HG02678 (cell line): ENCODE measurements at regions not wholly inside any gene's neighbourhood (a gene's known extent, or its start where the extent isn't known, plus 50 kb on each side); places are given as distances from the start of the nearest gene placed in this dataset.

ENCODE experiments used
- ATAC-seq: cut with Tn5 transposase; IDR thresholded peaks from one replicate; pipeline ENCODE4 v1.9.1; 2021; ENCODE audit warnings: mild to moderate bottlenecking, moderate library complexity; ENCODE audit not compliant: unreplicated experiment

DNA sequence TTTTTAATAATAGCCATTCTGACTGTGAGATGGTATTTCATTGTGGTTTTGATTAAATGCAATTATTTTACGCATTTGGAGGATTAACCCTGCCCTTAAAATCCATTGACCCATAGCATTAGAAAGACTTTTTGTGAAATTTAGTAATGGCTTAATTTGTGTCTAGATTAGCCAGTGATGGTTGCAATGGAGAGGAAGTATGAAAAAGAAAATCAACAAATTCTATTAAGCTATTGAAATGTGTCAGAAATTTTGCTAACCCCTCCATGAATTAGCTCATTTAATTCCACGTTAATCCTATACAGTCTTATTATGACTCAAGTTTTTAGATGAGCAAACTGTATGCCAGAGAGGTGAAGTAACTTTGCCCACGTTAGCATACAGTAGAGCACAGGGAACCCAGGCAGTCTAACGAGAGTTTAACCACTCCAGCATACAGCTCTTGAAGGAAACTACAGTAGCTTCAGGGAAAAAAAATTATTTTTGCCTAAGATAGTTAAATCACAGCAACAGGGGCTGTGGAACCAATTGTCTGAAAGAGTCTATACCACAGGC is 158.2 kb upstream of the PPP2R2B start:
- ATAC-seq = no peak

GRCh38 chr5:147037515-147038205 is 159.1 kb upstream of the PPP2R2B start:
- no peak for ATAC-seq

DNA sequence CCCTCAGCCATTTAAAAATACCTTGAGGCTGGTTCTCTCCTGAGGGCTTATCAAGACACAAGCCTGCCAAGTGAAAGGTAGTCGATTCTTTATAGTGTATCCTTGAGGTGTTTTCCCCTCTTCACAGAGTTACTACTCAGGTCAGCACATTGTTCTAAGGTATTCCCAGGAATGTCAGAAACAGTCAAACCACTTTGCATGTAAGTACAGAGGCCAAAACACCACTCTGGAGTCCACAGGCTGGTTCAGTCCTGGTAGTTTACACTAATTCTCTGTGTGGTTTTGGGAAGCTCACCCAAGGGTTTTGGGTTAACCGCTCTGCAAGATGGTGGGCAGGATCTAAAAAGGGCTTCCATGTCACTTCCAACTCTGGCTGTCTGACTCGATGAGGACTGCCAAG is 162.3 kb upstream of the PPP2R2B start:
- ATAC-seq = no peak

DNA sequence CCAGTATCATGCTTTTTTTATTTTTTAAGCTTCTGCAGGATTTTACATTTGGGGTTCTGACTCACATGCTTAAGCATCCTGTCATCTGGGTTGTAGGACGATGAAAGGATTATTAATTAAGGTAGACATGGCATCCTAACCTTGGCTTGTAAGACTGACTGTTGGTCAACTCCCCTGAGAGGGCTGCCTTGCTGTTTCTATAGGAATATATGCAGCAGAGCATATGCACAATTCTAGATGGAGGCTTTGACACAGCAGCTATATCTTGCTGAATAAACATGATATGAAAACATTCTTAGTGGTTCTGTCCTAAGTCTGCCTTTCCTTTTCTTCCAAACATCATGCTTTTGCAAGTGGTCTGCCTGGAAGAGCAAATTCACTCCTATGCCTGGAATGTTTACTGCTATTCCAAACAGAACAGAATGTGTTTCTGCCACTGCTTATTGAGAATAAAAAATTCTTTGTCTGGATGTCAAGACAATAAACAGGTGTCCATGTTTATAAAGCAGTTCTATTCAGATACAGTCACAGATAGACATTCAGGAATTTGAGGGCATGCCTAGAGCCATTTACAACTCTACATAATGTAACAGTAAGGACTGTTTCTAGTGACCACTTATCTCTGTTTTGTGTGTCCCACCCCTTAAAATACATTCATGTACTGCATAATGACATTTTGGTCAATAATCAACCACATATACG is 166.2 kb upstream of the PPP2R2B start:
- no peak for ATAC-seq

DNA sequence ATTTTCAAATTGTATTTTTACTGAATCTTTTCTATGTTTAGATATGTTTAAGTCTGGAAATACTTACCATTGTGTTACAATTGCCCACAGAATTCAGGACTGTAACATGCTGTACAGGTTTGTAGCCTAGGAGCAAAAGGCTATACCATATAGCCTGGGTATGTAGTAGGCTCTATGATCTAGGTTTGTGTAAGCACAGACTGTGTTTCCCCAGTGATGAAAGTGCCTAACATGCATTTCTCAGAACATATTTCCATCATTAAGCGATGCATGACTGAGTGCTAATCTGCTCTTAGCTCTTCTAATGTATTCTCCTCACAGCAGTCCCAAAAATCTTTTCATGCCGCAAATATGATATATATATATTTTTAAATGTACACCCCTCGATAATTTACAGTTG is 166.7 kb upstream of the PPP2R2B start:
- ATAC-seq = no peak

DNA sequence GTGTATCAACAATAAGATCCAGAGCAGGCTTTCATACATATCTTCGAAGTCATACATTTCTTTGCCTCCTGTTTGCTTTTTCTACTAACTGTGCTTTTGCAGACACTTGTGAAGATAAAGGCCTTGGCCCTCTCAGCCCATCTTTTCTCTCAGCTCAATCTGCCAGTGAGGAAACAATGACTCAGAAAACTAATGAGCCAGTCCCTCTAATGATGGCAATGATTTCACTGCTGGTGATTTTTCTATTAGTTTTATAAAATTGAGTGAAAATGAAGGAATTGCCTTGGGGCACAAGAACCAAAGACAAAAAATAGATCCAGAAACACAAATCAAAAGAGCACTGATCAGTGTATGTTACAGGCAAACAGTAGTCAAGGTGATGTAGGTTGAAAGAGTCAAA is 167.7 kb upstream of the PPP2R2B start:
- no peak for ATAC-seq

- no peak for ATAC-seq
These were observed 168.3 kb upstream of the PPP2R2B start for GRCh38 chr5:147046894-147047293.

DNA sequence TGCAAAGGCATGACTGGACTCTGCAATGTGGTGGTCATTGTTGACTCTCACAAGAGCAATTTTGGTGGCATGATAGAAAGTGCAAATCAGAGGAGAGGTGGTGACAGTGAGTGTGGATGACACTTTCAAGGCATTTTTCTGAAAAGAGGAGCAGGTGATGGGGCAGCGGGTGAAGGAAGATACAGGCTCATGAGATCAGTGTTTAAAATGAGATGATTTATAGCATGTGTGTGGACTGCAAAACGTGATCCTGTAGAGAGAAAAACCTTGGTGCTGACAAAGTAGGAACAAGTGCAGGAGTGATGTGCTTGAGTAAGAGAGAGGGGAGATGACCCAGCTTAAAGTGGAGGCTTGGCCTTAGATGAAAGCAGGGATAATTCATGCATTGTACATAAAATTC is 171.2 kb upstream of the PPP2R2B start:
- ATAC-seq = no peak

DNA sequence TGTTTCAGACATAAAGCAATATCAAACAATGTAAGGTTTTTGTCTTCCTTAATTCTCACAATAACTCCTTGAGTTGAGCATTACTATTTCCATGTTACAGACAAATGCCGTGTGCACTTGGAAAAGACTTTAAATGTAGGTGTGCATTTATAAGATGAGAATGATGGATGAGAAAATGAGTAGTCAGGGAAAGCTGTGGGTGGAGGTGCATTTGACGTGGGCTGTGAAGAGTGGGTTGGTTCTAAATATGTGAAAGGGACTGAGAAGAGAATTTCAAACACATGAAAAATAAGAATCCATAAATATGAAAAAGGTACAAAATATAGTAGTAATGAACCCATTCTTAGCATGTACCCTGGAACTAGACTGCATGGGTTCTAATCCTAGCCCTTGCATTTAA is 171.6 kb upstream of the PPP2R2B start:
- no peak for ATAC-seq

GRCh38 chr5:147051193-147051592 is 172.6 kb upstream of the PPP2R2B start:
- no peak for ATAC-seq

DNA sequence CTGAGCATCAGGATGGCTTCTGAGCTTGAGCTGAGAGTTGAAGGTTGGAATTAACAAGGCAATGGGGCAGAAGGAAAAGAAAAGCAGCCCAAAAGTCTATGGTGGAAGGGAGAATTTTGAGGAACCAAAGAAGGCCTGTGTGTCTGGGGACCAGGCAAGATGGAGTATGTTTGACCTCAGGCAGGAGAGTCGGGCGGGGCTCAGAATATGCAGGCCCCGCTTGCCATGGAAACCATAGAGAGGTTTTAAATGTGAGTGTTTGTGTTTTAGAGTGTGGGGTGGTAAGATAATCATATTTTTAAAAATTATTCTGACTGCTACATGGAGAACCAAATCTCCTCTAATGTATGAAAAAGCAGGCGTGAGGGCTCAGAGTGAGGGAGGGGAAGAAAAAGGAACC is 174.0 kb upstream of the PPP2R2B start:
- no peak for ATAC-seq

DNA sequence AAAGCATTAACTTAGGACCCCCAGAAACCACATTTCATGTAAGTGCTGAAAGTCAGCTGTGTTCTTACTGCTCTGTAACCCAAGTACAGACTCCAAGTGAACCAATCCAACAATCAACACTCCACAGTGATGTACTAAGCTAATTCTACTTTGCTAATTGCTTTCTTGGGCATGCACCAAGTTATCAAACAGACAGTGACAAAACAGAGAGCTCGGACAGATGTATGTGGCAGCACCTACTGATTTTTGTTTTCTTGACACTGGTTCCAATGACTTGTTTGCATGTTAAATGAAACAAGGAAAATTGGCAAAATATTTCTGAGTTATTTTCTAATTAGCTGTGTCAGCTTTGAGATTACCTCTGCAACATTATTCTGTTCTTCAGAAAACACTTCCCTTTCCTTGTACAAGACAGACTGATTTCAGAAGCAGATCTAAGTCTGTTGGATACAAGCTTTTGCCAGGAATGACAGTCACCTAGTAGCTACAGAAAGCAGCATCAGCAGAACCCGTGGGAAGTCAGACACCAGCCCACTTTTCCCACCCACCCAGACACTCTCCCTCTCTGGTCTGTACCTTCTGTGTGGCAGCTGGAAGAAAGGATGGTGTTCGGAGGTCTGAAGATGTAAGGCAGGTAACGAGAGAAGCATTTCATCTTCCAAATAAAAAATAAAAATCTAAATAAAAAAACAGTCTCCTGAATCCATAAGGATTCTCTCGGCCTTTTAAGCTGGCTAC is 176.7 kb upstream of the PPP2R2B start:
- ATAC-seq = no peak

DNA sequence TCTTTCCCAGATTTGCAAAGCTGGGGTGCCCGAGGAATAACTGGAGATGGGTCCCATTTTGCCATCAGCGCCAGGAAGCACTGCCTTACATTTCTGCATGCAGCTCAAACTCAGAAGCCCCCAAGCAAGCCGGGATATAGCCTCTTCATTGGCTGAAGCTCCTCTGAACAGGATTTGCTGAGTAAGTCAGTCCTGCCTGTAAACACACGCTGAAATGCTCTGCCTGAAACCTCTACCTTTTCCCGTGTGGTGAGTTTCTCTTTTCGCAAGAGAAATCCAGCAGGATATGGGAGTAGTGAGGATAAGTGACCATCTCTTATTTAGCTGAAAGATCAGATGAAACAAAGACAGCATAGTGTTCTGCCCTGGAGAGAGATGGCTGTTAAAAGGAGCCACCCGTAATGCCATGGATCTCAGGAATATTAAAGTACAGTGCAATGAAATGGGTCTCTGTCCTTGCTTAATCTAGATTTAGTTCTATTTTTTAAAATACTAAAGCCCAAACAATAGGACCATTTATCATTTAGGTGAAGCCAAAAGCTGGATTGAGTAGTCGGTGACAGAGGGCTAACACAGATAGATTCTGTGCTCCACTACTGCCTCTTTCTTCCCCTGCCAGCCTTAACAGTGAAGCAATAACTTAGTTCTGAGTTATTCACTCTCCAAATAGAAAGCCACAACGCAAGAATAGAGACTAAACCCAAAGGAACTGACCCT is 177.5 kb upstream of the PPP2R2B start:
- ATAC-seq = no peak

GRCh38 chr5:147057051-147057450 is 177.8 kb upstream of the STK32A start:
- no peak for ATAC-seq

DNA sequence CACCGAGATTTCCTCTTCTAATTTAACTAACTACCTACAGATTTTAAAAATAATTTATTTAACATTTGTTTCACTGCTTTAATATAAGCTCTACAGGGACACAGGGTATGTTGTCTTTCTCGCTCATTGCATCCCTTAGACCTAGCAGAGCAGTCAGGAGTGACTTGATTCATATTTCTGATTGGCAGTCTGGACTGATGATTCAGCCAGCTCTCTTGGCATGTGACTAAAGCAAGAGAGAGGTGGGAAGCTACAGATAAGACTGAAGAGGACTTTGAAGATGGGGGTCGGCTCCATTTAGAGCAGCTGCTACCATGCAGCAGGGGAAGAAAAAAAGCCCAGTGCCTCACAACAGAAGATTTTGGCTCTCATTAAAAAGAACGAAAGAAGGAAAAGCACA is 173.4 kb upstream of the STK32A start:
- no peak for ATAC-seq

DNA sequence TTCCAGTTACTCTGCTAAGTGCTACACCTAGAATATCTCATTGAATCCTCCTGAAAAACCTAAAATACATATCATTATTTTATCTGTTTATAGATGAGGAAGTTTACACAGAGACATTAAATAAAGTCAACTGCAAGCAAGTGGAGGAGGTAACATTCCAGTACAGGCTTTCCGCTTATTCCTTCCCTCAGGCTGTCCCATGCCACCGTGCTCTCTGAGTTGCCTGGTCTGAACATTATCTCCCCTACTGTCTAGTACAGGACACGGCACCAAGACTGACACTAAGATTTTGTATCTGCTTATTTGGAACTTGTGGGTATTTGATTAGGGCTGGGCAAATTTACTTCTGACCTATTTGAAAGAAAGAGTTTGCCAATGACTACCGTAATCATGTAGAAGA is 172.4 kb upstream of the STK32A start:
- ATAC-seq = no peak

GRCh38 chr5:147063943-147064342 is 170.9 kb upstream of the STK32A start:
- no peak for ATAC-seq

DNA sequence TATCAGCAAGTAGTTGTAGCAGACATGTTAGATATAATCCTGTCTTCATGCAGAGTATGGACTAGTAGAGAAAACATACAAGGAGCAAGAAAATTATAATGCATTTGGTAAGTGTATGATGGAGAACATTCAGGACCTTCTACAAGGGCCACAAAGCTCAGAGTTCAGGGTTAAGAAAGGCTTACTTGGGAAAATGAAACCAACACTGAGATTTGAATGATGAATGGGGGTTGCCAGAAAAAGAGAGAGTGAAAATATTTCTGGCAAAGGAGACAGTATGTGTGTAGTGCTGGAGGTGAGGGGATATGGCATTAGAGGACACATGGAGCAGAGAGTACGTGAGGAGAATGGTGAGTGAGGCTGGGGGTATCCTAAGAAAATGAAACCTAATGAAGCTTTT is 169.8 kb upstream of the STK32A start:
- peak; percentile 57 for ATAC-seq

DNA sequence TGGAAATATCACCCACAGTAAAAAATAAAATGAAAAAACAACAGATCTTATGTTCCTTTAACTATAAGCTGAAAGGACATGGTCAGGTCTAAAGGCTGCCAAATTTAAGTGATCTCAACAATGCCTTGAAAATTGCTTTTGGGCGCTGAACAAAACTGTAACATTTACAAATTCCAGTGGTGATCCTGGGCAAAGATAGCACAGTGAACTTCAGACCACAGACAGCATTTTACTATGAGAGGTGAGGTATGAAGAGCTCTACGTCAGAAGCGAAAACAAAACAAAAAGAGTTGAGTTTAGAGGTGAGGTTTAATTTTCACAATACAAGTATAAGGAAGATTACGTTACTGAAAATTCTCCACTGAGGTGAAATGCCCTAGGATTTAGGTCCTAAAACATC is 165.8 kb upstream of the STK32A start:
- no peak for ATAC-seq

DNA sequence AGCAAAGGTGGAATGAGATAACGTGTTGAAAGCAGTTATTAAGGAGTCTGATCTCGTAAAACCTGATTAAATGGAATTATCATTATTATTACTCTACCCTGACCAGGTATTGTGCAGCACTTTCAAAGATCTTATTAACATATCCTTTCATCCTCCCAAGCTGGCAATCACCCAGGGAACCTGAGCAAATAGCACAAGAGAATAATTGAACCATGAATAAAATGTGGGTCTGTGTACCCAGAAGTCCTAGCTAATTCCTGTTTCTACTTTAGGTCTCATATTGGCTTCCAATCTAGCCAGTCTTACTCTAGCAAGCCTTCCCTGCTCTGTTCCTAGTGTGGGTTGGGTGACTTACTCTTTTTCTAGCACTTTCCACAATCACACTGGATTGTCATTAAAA is 162.2 kb upstream of the STK32A start:
- no peak for ATAC-seq

DNA sequence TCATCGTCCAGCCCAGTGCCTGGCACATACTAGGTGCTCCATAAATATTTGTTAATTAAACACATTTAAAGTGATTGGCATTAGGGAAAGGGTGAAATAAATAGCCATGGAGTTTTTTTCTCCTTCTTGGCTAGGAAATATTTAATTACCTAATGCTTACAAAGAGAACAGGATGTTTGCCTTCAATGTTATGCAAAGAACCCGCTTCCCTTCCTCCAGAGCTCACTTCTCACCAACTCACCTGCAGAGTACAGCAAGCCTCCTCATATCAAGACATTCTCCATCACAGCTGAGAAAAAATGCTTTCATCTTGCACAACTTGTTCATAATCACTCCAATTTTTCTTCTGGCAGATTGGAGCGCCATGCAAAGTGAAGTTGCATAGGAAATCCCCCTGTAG is 161.7 kb upstream of the STK32A start:
- ATAC-seq = no peak
